ENCODE measurements at regions not wholly inside any gene's neighbourhood (a gene's known extent, or its start where the extent isn't known, plus 50 kb on each side); places are given as distances from the start of the nearest gene placed in this dataset.

DNA sequence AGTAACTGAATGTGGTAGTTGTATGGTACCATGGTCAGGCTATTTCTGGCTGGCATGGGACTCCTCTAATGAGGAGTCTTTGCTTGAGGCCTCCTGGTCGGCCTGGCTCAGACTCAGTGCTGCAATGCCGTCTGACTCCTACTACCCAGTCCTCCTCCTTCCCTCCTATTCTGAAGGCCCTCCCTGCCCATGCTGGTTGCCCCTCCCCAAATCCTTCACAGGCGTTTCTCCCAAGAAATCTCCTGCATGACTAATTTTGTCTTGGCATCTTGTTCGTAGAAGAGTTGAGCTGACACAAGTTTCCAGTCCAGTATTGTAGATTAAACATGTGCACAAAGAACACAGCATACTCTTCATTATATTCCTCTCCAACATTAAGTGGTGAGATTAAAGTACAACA, 115.5 kb downstream of the NFKBIZ start:
- ChIA-PET CTCF (ENCODE audit: low intra/inter-chr PET ratio, low total read pairs) (no interaction called here), POLR2A (no interaction called here)
- no peak overlapping the region for H3K4me3 ChIP-seq (replicated peaks in 1 of 3; ENCODE audit: insufficient read depth in 1 of 3, low read depth in 2 of 3, low read length in 3 of 3)
- H3K36me3 ChIP-seq (replicated peaks in 1 of 2; ENCODE audit: control insufficient read depth in 1 of 2, insufficient read depth in 2 of 2, low read length in 2 of 2), result no peaks in the 10 kb centered on the region
- DNase-seq (ENCODE audit: low spot score), result no peak
- no peaks in the 10 kb centered on the region; a peak in 1 of 5 replicates for H3K27me3 ChIP-seq (ENCODE audit: control insufficient read depth in 1 of 2, insufficient read depth in 2 of 2, low read length in 2 of 2)
- H4K20me1 ChIP-seq (ENCODE audit: insufficient read depth, low read length), result no peaks in the 10 kb centered on the region
- no peaks in the 10 kb centered on the region for H3K4me1 ChIP-seq (ENCODE audit: insufficient read depth, low read length)
- no peak overlapping the region for H3K27ac ChIP-seq (ENCODE audit: extremely low read length, insufficient read depth, low read length)
- H3K9me3 ChIP-seq (ENCODE audit: low read length), result no peaks in the 10 kb centered on the region
- 37% methylated on average over 4 of the region's 4 CpGs for WGBS (ENCODE audit: low lambda C conversion rate)
- no peak for TF ChIP-seq GPN1 (CRISPR knock-in tag; IDR thresholded peaks at IDR 0.05; ENCODE audit: borderline replicate concordance)
- in situ Hi-C loops (cut with HindIII; ENCODE audit: extremely low pct_ligation_motif_present, low pct_unique_long_range_greater_than_20kb), result no loop called here
- no peak overlapping the region for H3K4me2 ChIP-seq (ENCODE audit: low read depth, low read length)
- no peak overlapping the region for H2AFZ ChIP-seq (ENCODE audit: low read length)
- FAIRE-seq, result no peak
- no peaks in the 10 kb centered on the region for H3K79me2 ChIP-seq (ENCODE audit: insufficient read depth, low read length)
- BruUV-seq (replicated peaks), result no TSS peak
- intact Hi-C loops (cut with micrococcal nuclease; ENCODE audit: unreplicated experiment), result no loop called here
- no peak for ATAC-seq
- no peak overlapping the region for H3K9ac ChIP-seq (ENCODE audit: insufficient read depth, low read depth, low read length)

DNA sequence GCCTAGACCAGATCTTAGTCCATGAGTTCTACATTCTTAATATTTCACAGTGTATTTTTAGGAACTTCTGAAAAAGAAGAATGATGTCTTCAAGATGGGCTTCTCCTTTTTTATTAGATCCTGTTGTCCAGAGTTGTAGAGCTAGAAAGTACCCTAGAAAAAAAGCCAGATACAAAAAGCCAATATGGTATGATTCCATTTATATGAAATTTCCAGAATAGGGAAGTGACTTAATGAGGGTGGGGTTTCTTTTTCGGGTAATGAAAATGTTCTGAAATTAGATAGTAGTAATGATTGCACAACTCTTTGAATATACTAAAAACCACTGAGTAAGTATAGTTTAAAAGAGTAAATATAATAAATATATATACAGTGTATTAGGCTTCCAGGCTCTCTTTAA, 116.9 kb downstream of the NFKBIZ start:
- ChIA-PET CTCF (ENCODE audit: low intra/inter-chr PET ratio, low total read pairs) (no interaction called here), POLR2A (no interaction called here)
- in situ Hi-C loops (cut with HindIII; ENCODE audit: extremely low pct_ligation_motif_present, low pct_unique_long_range_greater_than_20kb), result no loop called here
- Histone ChIP-seq H3K4me2 (ENCODE audit: low read depth, low read length) (no peak overlapping the region), H3K27ac (ENCODE audit: extremely low read length, insufficient read depth, low read length) (no peak overlapping the region), H3K4me3 (replicated peaks in 1 of 3; ENCODE audit: insufficient read depth in 1 of 3, low read depth in 2 of 3, low read length in 3 of 3) (no peak overlapping the region), H3K79me2 (ENCODE audit: insufficient read depth, low read length) (no peaks in the 10 kb centered on the region), H2AFZ (ENCODE audit: low read length) (no peak overlapping the region), H3K4me1 (ENCODE audit: insufficient read depth, low read length) (no peaks in the 10 kb centered on the region), H3K27me3 (ENCODE audit: control insufficient read depth in 1 of 2, insufficient read depth in 2 of 2, low read length in 2 of 2) (no peaks in the 10 kb centered on the region; a peak in 1 of 5 replicates), H3K9me3 (ENCODE audit: low read length) (no peaks in the 10 kb centered on the region), H4K20me1 (ENCODE audit: insufficient read depth, low read length) (no peaks in the 10 kb centered on the region), H3K36me3 (replicated peaks in 1 of 2; ENCODE audit: control insufficient read depth in 1 of 2, insufficient read depth in 2 of 2, low read length in 2 of 2) (no peaks in the 10 kb centered on the region), H3K9ac (ENCODE audit: insufficient read depth, low read depth, low read length) (no peak overlapping the region)
- DNase-seq (ENCODE audit: low spot score) (no peak), ATAC-seq (no peak), FAIRE-seq (no peak)
- 36% methylated on average over 1 of the region's 1 CpG for WGBS (ENCODE audit: low lambda C conversion rate)
- BruUV-seq (replicated peaks), result no TSS peak
- intact Hi-C loops (cut with micrococcal nuclease; ENCODE audit: unreplicated experiment), result no loop called here
- TF ChIP-seq ARNT (IDR thresholded peaks at IDR 0.05), result no peak
- no peak for TF ChIP-seq PAF1 (CRISPR knock-in tag; IDR thresholded peaks at IDR 0.05)
- TF ChIP-seq CTCF (CRISPR knock-in tag; IDR thresholded peaks at IDR 0.05), result no peak
- TF ChIP-seq, protein P1, sequence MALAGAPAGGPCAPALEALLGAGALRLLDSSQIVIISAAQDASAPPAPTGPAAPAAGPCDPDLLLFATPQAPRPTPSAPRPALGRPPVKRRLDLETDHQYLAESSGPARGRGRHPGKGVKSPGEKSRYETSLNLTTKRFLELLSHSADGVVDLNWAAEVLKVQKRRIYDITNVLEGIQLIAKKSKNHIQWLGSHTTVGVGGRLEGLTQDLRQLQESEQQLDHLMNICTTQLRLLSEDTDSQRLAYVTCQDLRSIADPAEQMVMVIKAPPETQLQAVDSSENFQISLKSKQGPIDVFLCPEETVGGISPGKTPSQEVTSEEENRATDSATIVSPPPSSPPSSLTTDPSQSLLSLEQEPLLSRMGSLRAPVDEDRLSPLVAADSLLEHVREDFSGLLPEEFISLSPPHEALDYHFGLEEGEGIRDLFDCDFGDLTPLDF (CRISPR knock-in tag; IDR thresholded peaks at IDR 0.05), result no peak
- no peak for TF ChIP-seq NFIC (IDR thresholded peaks at IDR 0.05; ENCODE audit: low read length)
- TF ChIP-seq BCL3 (CRISPR knock-in tag; IDR thresholded peaks at IDR 0.05), result no peak
- no peak for TF ChIP-seq TCF12 (IDR thresholded peaks at IDR 0.05)
- TF ChIP-seq TCF12 (CRISPR knock-in tag; IDR thresholded peaks at IDR 0.05), result no peak
- TF ChIP-seq GABPA (IDR thresholded peaks at IDR 0.05; ENCODE audit: low read depth, low read length), result no peak
- TF ChIP-seq GABPA (CRISPR knock-in tag; IDR thresholded peaks at IDR 0.05; ENCODE audit: low read depth), result no peak
- TF ChIP-seq, protein P2, sequence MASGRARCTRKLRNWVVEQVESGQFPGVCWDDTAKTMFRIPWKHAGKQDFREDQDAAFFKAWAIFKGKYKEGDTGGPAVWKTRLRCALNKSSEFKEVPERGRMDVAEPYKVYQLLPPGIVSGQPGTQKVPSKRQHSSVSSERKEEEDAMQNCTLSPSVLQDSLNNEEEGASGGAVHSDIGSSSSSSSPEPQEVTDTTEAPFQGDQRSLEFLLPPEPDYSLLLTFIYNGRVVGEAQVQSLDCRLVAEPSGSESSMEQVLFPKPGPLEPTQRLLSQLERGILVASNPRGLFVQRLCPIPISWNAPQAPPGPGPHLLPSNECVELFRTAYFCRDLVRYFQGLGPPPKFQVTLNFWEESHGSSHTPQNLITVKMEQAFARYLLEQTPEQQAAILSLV (CRISPR knock-in tag; IDR thresholded peaks at IDR 0.05; ENCODE audit: borderline replicate concordance), result no peak
- TF ChIP-seq ZBTB38 (CRISPR knock-in tag; IDR thresholded peaks at IDR 0.05), result no peak
